HG03066 (cell line): ENCODE measurements at regions not wholly inside any gene's neighbourhood (a gene's known extent, or its start where the extent isn't known, plus 50 kb on each side); places are given as distances from the start of the nearest gene placed in this dataset.

ENCODE experiments used
- ATAC-seq: cut with Tn5 transposase; IDR thresholded peaks from one replicate; pipeline ENCODE4 v1.9.1; 2021; ENCODE audit warnings: low read depth; ENCODE audit not compliant: unreplicated experiment

DNA sequence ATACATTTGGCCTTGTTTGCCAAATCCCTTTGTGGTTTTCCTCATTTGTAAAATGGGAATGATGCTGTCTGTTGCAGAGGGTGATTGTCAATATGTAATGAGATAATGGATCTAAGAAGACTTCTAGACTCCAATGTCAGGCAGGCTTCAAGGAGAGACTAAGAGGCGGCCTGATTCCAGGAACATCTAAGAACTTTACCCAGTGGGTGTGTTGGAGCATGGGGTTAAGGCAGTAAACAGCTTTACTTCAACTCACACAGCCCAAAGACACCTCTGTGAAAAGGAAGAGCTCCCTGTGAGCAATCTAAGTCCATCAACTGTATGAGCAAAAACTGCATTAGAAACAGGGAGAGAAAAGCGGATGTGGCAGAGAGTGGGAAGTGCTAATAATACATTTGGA is 560.6 kb downstream of the PDCD6IP start:
- ATAC-seq = no peak

DNA sequence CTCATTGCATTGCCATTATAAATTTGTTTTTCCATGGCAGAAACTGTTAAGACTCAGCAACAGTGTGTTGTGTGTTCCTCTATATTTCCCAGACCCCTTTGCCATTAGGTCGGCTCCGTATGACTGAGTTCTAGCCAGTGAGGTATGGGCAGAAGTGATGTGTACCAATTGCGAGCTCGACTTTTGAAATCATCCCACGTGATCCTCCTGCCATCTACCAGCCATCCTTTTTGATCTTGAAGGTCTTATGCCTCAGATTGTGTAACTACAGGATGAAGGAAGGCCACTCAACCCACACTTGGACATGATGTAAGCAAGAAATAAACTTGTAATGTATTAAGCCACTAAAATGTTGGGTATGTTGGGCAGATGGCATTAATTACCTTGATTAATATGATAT is 562.3 kb downstream of the PDCD6IP start:
- no peak for ATAC-seq

DNA sequence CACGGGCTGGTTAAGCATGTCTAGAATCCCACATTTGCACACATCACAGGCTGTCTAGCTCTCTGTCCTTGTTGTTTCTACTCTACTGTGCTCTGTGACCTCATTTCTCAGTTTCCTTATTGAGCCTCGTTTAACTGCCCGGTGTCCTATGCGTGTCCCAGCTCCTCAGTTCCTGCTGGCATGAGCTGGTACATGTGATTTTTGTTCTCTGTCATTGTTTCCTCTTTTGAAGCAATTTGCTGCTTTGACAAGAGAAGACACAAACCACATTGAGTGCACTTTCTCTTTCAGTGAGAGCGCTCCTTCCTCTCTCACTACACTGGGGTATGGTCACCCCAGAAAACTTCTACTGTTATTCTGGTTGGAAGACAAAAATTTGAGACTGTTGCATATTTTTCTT is 563.5 kb downstream of the PDCD6IP start:
- ATAC-seq = peak; percentile 92

DNA sequence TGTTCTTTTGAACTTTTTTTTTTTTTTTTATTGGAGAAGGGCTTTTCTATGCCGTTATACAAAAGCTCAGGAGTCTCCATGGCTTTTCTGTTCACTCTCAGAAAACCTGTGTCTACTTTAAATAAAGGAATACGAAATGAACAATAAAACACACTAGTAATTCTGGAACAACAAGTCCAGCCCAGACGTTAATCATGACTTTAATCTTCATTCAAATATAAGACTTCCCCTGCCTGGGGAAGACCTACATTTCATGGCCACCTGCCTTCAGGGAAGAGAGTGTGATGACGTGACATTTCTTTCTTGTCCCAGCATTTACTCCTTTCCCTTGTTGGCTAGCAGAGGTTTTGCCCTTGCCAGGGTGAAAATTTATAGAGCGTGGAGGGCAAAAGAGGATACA is 564.5 kb downstream of the PDCD6IP start:
- no peak for ATAC-seq

DNA sequence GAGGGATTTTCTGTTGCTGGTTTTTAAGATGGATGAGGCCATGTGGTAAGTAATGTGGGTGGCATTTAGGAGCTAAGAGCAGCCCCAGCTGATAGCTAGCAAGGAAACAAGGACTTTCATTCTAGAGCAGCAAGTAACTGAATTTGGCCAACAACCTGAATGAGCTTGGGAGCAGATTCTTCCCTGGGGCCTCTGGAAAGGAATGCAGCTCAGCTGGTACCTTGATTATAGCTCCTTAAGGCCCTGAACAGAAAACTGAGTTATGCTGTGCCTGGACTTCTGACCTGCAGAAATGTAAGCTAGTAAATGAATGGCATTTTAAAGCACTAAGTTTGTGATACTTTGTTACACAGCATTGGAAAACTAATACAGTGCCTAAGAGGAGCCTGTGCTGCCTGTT is 565.5 kb downstream of the PDCD6IP start:
- no peak for ATAC-seq

DNA sequence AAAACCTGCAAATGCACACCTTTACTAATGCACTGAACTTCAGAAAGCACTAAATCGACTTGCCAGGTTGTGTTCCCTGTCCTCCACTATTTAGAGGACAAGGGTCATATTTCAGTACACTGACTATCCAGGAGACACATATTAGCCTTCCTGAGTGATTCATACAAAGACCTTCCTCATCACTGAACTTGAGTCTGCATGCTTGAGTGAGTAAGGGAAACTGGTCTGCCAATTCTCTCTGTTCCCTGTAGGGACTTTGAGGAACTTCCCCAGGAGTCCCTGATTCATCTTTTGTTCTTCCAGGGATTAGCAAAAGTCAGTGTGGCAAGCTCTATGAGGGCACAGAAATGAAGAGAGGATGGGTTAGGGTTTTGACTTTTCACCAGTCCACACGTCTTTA is 565.9 kb downstream of the PDCD6IP start:
- ATAC-seq = no peak

DNA sequence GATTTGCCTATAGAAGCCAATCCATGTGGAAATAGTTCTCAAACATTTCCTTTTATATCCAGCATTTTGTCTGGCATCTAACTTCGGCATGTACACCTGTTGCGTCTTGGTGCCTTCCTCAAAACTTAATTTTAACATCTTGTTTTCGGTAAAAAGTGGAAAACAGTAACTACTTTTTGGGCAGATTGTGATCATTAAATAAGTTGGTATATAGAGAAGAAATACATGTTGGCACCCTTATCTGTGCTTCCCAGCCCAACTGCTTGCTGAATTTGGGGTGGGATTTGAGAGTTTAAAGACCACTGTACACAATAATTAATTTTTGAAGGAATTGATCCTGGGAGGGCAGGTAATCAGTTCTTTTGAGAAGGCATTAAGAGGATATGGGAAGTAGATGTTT is 566.8 kb downstream of the PDCD6IP start:
- no peak for ATAC-seq

DNA sequence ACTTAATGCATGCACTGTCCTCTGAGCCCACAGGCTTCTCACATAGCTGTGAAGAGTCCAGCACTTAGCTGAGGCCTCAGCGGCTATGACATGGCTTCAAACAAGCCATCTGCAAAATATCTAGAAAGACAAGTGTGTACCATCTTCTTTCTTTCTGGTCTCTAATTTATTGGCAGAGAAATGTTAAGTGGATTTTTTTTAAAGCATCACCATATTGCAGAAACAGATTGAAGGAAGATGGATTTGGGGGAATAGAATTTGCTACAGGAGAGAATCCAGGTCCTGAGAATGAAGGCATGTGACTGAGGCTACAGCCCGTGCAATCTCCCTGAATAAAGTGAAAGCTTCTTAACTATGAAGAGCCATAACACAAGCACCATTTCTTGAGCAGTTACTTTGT is 567.3 kb downstream of the PDCD6IP start:
- ATAC-seq = no peak

DNA sequence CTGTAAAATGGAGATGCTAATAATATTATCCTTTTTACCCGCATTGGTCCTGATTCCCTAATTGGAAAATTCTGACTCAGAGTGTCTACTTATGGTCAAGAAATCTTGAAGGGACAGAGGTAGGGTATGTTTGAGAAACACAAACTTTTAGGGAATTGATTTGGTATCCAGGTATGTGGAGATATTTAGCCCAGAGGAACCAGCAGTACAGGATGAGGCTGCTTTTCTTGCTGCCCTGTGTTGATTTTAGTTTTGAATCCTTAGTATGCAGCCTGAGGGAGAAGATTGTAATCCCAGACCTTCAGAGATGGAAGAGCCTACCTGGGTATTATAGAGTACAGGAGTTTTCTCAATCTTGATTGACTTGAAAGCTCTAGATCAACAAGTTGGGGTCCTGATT is 569.1 kb downstream of the PDCD6IP start:
- no peak for ATAC-seq

DNA sequence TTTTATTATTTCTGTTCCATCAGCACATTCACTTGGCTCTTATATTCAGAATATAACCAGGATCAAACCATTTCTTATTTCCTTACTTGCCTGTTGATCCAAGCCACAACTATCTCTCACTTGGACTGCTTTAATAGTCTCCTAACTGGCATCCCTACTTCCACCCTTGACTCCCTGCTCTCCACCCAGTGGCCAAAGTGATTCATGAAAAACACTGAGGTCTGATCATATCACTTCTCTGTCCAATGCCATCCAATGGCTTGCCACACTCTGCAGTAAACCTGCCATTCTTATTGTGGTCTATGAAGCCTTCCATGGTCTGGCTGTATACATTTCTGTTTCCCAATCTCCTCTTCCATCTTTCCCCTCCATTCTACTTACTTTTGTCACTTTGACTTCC is 576.1 kb downstream of the PDCD6IP start:
- no peak for ATAC-seq

DNA sequence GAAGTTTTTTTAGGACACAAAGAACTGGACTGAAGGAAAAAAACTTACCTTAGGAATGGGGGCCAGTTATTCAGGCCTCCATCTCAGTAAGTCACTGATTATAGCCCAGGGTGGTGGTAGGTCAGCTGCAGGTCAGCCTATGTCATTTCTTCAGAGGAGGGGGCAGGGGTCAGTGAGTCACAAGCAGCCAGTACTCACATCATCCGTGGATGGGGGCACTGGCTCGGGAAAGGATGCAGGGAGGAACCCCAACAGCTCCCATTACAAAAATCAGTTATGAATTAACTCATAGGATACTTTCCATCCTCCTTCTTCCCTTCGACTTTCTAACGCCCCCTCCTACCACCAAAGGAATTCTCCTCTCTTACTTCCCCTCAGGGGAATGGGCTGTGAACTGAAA is 578.3 kb downstream of the PDCD6IP start:
- ATAC-seq = no peak

DNA sequence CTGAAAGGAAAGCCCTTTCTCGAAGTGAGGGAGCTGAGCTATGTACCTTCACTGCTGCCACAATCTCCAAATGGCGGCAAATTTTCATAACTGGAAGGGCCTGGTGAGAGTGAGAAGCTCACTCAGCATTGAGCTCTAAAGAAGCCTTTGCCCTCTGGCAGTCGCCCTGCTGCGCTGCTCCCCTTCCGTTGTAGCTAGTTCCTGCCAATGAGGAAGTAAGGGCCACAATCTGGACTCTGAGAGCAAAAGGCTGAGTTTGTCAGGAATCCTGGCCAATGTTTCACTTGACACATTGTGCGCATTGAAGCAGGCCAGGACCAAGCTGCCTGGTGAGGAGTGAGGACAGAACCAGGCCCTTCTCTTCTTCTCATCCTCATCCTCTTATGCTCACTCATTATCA is 579.5 kb downstream of the PDCD6IP start:
- no peak for ATAC-seq

DNA sequence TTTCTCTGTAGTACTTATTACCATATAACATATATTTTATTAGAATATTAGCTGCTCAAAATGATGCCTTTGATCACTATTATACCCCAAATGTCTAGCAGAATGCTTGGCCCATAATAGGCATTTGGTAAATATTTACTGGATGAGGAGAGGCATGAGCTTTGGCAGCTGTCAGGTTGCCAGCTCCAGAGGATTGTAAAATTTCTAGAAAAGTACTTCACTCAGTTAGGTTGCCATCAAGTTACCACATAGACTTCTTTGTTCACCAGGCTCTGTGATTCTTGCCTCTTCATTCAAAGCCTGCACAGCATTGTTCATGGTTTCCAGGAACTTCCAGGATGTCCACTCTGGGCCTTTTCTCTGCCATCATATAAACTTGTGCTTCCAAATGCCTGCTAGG is 582.8 kb downstream of the PDCD6IP start:
- no peak for ATAC-seq

DNA sequence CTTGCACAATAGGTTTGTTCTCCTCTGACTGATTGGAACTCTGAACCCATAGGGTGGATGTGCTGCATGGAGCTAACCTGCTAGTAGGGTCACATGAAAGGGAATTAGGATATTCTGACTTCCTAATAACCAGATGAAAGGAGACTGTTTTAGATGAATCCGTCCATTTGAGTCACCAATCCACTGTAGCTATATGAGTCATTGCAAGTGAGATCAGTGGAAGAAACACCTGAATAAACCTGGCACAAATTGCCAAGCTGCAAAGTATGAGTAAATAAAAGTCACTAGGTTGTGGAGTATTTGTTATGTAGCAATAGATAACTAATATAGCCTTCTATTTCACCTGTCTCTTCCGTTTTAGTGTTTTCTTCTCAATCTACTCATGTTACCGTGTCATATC is 584.4 kb downstream of the PDCD6IP start:
- no peak for ATAC-seq

DNA sequence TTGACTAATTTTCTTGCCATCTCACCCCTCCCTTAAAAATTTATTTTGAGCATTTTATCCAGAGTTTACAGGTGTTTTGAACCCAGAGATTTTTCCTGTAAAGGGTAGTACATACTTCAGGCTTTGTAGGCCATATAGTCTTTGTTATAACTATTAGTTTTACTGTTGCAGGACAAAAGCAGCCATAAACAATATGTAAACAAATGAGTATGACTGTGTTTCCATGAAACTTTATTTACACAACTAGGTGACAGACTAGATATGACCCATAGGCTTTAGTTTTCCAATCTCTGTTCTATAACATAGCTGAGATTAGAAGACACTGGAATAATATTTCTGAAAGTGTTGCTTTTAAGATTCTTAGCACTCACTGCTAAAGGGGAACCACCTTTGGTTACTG is 587.9 kb downstream of the PDCD6IP start:
- ATAC-seq = no peak

DNA sequence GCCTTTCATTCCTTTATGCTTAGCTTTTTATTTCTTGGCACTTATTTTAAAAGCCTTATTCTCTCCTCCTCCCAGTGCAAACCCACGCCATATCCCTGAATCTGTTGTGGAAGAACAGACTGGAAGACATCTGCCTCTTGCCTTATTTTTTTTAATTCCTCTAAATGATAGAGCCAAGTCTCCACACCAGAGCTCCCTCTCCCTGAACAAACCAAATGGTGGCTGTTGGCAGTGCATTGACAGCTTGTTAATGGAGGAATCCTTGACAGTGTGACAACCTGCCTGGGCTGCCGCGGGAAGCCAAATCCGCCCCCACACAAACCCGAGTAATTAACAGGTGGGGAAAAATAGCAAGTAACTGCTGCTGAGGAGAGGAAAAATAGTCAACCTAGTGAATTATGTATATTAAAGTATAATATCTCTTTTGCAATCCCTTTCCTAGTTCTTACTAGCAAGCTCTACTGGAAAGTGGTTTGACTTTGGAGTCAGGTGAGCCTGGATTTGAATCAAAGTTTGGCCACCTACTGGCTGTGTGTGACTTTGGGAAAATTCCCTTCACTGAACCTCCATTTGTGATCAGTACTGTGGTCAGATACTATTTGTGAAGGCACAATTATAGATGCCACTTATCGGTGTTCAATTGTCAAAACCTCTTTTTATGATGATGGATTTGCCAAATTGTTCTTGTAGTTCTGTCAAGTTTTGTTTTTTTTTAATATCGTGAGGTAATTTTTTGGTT is 589.6 kb downstream of the PDCD6IP start:
- ATAC-seq = no peak

DNA sequence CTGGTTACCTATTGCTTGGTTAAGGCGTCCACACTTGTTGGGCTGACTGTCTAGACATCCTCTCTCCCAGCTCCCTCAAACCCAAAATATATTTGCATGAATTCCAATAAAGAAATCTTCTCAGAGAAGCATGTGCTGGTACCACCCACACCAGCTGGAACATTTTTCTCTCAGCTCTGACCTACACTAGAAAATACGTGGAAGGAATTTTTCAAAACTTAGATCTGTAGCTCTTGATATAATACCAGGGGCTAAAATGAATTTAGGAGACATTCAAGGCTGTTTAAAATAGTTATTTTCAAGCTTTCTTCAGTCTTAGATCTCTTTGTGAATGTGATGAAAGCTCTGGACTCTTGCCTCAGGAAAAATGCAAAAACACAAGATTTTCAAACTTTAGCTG is 590.4 kb downstream of the PDCD6IP start:
- ATAC-seq = no peak

DNA sequence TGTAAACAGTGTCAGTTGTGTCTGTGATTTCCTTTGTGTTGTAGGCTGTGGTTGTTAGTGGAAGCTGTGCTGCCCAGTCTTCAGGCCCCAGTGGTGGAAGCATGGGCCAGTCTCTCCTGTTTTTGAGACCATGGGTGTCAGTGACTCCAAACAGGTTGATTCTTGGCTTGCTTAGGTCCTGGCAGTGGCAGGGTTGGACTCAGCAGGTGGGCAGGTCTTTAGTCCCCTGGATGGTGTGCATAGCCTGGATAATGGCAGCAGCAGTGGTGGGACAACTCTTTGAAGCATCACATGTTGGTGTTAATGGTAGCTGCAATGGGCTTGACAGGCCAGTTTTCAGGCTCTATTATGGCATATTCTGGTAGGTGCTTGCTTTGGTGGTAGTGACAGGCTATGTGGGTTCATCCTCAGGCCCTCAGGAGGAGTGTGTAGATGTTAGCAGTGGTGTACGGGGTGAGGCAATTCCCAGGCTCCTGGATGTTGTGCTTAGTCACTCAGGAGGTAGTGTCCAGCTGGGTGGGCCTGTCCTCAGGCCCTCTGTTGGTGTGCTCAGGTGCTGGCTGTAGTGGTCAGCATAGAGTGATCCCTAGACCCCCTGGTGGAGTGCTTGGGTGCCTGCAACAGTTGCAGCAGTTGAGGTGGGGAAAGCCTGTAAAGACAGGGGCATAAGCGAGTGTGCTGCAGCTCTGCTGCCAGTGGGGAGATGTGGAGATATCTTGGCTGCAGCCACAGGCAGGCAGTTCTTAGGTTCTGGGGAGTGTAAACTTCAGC is 596.7 kb downstream of the PDCD6IP start:
- no peak for ATAC-seq

DNA sequence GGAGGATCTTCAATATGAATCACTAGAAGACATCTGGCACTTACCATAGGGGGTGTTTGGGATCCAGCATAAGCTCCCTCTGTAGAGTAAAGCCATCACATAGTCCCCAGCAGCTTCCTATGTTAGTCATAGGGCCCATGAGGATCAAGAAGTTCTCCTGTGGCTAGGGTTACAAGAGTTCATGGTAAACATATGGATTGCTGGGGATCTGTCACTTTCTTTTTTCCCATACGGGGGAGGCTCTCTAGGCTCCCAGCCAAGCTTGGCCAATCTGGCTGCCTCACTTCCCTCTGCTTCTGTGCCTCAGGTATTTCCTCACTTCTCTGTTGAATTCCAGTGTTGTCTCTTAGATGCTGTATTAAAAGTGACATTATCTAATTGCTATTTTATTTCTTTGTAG is 597.9 kb downstream of the PDCD6IP start:
- ATAC-seq = no peak

DNA sequence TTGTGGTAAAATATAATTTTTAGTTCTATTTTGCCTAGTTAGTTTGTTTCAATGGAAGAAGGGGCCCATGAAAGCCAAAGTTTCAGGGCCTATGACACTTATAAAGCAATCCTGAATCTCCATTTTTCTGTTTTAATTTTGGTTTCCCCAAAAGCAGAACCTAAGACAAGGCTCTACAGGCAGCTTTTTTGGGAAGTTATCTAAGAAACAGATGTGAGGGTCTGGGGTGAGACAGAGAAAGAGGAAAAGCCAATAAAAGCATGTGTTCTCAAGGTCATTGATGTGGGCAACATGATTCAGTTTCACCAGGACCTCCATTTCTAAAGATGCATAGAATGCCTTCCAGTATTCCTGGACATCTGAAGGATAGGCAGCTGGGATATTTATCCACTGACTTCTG is 598.5 kb downstream of the PDCD6IP start:
- ATAC-seq = no peak

DNA sequence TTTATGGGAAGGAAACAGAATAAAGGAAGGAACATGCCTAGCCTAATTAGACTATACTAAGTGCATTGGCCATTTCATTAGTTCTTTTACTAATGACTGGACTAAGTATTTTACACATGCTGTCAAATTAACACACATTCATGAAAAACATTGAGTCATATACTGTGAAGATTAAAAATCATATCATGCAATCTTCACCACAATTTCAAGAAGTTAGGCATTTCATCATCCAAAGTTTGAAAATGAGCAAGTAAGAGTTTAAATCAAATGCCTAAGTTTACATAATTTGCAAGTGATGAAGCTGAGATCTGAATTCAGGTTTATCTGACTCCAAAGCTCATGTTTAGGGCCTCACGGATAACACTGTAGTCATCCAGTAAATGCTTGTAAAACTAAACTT is 601.0 kb downstream of the PDCD6IP start:
- no peak for ATAC-seq

DNA sequence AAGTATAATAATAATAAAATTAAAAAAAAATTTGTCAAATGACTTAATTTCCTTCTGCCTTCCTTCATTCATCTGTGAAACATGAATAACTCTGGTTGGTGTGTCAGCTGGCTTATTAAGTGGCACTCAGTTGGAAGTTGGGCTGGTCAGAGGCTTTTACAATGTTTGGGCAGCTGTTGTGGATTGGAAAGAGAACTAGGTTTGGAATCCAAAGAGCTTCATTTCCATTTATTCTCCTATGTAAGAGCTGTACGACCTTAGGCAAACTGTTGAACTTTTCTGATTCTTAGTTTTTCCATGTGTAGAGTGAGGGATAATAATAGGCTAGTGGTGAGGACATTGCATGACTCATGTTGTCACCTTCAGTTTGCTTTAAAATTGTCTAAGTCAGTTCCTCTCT is 606.7 kb downstream of the PDCD6IP start:
- ATAC-seq = no peak
